GM19324 (cell line): ENCODE measurements at regions not wholly inside any gene's neighbourhood (a gene's known extent, or its start where the extent isn't known, plus 50 kb on each side); places are given as distances from the start of the nearest gene placed in this dataset.
"Not testable (repeated sequence)": the region's sequence is repeated elsewhere in the genome, so short reads cannot be mapped to it uniquely, and the experiment has no call there.

Experiments
- ATAC-seq: cut with Tn5 transposase; IDR thresholded peaks from one replicate; pipeline ENCODE4 v1.9.1; 2021; ENCODE audit warnings: mild to moderate bottlenecking, moderate library complexity; ENCODE audit not compliant: unreplicated experiment, low FRiP score

- ATAC-seq = no peak
Measured at GRCh38 chr3:74978684-74979083, 364.2 kb upstream of the CNTN3 start.

DNA sequence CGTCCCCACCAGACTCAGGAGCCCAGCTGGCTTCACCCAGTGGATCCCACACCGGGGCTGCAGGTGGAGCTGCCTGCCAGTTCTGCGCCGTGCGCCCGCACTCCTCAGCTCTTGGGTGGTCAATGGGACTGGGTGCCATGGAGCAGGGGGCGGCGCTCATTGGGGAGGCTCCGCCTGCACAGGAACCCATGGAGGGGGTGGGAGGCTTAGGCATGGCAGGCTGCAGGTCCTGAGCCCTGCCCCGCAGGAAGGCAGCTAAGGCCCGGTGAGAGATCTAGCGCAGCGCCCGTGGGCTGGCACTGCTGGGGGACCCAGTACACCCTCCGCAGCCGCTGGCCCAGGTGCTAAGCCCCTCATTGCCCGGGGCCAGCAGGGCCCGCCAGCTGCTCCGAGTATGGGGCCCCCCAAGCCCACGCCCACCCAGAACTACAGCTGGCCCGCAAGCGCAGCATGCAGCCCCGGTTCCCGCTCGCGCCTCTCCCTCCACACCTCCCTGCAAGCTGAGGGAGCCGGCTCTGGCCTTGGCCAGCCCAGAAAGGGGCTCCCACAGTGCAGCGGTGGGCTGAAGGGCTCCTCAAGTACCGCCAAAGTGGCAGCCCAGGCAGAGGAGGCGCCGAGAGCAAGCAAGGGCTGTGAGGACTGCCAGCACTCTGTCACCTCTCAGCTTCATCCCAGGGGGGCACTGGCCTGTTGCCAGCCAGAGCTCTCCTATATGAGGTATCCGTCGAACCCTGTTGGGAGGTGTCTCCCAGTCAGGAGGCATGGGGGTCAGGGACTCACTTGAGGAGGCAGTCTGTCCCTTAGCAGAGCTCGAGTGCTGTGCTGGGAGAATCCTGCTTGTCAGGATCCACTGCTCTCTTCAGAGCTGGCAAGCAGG lies 370.8 kb upstream of the CNTN3 start:
- not testable (repeated sequence) for ATAC-seq

GRCh38 chr3:74988095-74988494 lies 373.6 kb upstream of the CNTN3 start:
- ATAC-seq = no peak

DNA sequence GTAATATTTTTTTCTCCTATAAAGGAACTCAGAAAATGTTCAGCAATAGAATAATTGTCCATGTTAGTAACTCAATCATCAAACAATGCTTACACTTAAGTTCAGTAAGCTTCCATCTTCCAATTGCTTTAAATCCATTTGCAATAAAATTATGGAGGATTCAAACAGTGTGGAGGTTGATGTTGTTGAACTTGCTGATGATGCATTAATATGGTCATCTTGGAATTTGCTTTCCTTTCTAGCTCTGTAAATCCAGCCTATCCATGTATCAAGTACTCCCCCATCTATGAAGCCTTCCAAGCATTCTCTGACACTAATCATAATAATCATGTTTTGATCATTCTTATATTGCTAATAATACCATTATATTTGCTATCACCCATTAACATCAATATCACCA lies 378.4 kb upstream of the CNTN3 start:
- no peak for ATAC-seq

DNA sequence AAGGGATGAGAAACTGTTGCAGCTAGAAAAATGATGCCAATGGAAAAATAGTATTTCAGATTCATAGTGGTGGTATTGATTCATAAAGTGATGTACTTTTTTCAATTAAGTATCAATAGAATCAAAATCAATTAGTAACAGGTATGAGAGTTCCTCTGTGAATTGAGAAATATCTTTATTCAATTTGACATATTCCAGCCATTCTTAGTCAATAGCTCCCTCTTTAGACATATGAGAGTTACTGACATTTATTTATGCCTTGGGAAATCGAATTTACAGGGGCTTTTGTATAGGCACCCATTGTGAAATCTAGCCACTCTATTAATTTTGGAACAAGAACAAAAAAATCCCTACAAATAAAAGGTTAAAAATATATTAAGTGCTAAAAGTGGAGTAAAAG lies 386.9 kb upstream of the CNTN3 start:
- ATAC-seq = no peak

GRCh38 chr3:75012791-75013331 lies 398.4 kb upstream of the CNTN3 start:
- ATAC-seq = no peak

DNA sequence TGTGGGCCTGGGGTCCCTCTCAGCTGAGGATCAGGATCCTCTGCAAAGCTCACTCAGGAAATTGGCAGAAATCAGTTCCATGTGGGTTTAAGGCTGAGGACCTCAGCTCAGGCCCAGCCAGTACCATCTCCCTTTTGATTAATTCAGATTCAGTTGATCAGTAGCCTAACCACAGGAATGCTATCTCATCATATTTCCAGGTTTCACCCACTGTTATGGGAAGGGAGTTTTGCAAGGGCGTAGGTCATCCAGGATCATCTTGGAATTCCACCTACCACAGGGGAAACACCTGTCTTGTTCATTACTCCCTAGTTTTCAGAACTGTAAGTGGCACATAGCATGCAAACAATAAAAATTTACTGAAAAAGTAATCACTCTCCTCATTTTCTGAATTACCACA lies 399.5 kb upstream of the CNTN3 start:
- ATAC-seq = no peak

DNA sequence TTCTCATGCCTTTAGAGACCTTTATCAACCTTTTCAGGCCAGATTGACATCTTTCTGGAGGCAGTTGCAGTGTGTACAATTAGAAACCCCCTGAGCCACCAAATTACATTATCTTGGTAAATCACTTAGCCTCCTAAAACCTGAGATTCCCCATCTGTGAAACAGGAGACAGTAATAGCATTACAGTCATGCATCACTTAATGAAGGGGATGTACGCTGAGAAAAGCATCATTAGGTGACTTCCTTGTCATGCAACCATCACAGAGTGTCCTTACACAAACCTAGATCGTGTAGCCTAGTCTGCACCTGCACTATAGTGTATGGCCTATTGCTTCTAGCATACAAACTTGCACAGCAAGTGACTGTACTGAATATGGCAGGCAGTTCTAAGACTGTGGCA lies 400.8 kb upstream of the CNTN3 start:
- no peak for ATAC-seq

- no peak for ATAC-seq
Measured at GRCh38 chr3:75035146-75035545, 420.7 kb upstream of the CNTN3 start.

DNA sequence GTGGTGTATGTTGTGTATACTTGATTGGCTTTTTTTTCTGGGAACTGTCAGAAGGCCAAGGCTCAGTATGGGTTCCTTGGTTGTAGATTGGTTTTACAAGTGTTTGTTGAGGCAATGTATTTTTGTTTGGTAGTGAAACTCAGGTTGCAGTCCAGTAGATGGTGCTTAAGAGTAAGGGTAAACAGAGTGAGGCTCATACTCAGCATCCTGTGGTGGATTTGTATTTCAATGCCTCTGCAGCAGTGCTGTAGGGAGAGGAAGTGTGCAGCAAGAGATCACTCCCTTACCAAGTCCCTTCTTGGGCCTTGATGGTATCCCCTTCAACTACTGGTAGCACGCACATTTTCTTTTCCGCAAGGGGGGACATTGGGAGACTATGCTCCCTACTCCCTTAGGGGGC lies 428.5 kb upstream of the CNTN3 start:
- ATAC-seq = no peak

DNA sequence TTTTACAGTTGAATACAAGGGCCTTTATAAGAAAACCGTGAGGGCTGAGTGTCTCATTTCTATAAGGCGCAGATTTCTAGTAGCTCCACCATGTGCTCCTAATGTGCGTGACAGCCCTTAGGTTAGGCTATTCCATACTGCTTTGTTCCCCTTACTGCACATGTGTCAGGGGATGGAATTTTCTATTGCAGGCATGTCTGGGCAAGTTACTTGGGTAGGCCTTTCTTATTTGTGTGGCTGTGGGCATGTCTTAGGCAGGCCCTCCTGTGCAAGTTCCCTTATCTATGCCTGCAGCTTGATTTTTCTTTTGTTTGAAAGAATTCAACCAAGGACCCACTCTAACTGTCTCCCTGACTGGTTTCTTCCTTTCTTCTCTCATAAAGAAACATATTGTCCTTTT lies 434.2 kb upstream of the CNTN3 start:
- no peak for ATAC-seq

DNA sequence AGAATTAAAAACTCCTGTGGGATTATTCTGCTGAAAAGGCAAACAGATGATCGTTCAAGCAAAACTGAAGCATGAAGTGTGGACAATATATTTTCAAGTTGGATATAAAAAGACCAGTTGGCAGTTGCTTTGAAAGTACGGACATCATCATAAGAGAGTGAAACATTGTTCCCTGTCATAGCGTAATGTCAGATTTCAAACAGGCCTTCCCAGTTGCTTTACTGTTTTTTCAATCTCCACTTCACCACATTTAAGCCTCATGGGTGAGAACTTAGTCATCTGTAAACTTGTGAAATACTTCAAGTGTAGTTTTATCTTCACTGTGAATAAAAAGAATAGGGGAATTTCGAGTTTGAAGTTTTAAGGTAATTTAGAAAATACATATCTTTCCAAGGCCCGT lies 435.1 kb upstream of the CNTN3 start:
- ATAC-seq = no peak

GRCh38 chr3:75059120-75059519 lies 444.7 kb upstream of the CNTN3 start:
- ATAC-seq = no peak

GRCh38 chr3:75061806-75062205 lies 447.3 kb upstream of the CNTN3 start:
- no peak for ATAC-seq

- ATAC-seq = no peak
Measured at GRCh38 chr3:75075158-75075557, 460.7 kb upstream of the CNTN3 start.

GRCh38 chr3:75076481-75076880 lies 462.0 kb upstream of the CNTN3 start:
- ATAC-seq = no peak

DNA sequence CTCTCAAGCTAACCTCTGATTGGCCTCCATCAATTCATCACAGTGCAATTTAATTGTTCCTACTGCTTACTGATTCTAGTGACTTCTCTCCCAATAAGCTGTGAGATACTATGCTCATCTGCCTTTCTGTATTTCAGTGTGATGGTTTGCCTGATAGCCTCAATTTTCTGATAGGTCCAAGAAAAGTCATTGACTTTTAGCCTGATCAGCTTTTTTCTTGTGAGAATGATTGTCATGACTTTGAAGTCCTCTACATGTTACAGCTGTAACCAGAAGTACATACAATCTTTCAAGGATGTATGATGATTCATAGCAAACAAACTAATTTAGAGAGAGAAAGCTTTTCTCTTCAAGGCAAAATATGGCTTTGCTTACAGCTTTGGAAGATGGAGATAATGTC lies 463.8 kb upstream of the CNTN3 start:
- ATAC-seq = no peak

GRCh38 chr3:75082845-75083244 lies 468.4 kb upstream of the CNTN3 start:
- ATAC-seq = no peak

DNA sequence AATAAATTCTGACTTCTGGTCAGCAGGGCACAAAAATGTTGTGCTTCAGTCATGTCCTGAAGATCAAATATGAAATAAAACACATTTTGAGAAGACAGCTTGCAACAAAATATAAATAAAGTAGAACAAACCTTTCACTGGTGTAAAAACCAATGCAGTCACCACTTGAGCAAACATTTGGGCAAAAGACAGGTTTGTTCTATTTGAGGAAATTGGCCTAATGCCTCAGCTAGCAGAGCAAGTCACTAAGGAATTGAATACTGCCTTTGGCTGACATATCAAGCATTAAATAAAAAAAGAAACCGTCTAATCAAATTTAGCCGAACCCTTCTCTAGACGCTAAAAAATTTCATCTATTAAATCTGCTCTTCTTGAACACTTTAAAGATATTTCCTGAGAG lies 475.4 kb upstream of the CNTN3 start:
- no peak for ATAC-seq

GRCh38 chr3:75101329-75102147 lies 487.1 kb upstream of the CNTN3 start:
- no peak for ATAC-seq

- ATAC-seq = no peak
Measured at GRCh38 chr3:75110741-75111140, 496.3 kb upstream of the CNTN3 start.
